GM18505 (cell line): ENCODE measurements at regions not wholly inside any gene's neighbourhood (a gene's known extent, or its start where the extent isn't known, plus 50 kb on each side); places are given as distances from the start of the nearest gene placed in this dataset.

ENCODE experiments used
- ATAC-seq: cut with Tn5 transposase; IDR thresholded peaks from one replicate; pipeline ENCODE4 v1.9.1; 2021; ENCODE audit not compliant: unreplicated experiment
- POLR2A ChIP-seq: IDR thresholded peaks from 4 replicates; pipeline ENCODE4 v1.6.1; 2011; ENCODE audit warnings: borderline replicate concordance; ENCODE audit not compliant: insufficient read depth, insufficient read length; ENCODE audit errors: extremely low read depth

DNA sequence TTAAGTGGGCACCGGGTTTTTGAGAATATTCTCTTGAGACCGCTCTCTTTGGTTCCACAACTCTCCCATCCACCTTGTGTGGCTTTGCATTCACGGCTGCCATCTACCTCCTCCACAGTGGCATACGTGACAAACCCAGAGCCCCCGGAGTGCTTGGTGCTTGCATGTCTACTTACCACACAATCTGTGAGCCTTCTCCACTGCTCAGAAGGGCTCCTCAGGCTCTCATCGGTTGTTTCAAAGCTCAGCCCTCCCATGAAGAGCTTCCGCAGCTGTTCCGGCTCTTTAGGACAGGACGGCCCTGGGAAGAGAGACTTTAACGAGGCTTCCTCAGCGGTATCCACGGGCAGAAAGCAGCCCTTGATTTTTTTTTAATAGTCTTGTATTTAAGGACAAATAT is 167.6 kb upstream of the ANK2 start:
- ATAC-seq, result no peak
- no peak for TF ChIP-seq POLR2A

DNA sequence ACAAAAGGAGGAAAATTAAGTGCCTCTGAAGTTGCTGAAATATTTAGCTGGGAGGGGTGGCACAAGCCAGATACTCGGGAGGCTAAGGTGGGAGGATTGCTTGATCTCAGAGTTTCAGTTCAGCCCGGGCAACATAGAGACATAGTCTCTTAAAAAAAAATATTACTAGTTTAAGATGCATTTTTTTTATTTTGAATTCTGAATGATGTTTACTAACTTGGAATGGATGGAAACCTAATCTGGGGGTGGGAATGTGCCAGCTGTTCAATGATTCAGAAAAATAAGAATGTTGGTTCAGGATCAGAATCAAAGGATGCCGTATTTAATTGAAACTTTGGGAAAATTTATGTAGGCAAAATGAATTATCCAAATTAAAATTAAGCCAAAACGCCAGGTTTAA is 167.2 kb upstream of the ANK2 start:
- ATAC-seq, result no peak
- no peak for TF ChIP-seq POLR2A

DNA sequence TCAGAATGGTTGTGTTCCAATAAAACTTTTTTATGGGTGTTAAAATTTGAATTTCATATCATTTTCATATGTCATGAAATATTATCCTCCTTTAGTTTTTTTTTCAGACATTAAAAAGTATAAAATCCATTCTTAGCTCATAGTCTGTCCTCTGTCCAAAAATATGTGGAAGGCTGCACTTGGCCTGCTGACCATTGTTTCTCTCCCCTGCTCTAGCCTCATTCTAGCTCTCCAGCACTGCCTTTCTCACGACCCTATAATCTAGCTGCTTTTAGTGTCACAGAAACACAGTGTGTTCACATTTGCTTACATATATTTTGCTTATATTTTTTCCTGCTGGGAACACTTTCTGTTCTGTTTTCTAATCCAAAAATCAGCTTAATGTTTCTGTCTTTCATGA is 165.0 kb upstream of the ANK2 start:
- no peak for ATAC-seq
- no peak for TF ChIP-seq POLR2A

DNA sequence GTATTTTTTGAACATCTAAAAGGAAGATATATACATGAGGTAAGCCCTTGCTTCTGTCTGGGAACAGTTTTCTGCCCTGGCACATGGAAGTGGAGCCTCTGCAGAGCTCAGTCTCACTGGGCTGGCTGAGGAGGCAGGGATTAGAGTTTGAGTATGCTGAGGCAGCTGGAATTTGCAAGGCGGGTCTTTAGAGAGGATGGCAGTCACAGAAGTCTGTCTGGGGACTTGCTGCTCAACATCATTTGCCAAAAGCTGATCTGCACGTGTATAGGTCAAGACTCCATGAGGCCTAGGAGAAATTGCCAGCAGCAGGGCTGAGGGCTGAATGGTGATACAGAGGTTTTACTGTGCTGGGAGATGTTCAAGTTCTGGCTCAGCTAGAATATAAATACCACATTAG is 163.6 kb upstream of the ANK2 start:
- ATAC-seq, result no peak
- no peak for TF ChIP-seq POLR2A

DNA sequence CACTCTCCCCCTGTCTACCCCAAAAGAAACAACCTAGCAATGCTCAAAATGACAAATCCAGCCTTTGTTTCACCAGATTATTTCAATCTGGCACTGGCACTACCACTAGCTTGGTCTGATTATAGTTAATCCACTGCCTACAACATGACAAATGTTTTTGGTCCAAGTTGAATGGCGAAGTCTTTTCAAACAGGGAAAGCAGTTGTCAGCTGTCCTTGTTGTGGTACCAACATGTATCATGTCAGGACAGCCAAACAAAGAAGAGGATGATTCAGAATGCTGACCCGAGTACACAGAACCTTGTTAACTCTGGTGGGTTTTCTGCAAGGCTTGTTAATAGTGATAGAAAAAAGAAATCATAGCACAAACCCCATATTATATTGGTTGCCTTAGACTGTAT is 160.8 kb upstream of the ANK2 start:
- ATAC-seq, result no peak

DNA sequence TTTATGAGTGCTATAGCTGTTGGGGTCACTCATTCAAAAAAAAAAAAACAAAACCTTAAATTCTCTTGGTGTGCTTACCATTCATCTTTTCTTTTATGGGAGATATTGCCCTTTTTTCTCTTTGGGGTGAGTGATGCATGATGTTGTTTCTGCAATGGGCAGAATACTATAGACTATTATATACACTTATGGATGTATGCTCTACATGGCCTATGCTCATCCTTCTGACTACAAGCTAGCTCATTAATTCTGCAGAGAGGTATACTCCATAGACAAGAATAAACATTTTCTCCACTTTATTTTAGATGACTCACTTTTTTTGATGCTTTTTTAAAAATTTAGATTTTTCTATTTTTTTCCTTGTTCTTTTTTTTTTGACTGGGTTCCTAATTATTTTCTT is 160.3 kb upstream of the ANK2 start:
- no peak for TF ChIP-seq POLR2A
- no peak for ATAC-seq

More for the DNA sequence above, 160.8 kb upstream of the ANK2 start:
- no peak for TF ChIP-seq POLR2A

DNA sequence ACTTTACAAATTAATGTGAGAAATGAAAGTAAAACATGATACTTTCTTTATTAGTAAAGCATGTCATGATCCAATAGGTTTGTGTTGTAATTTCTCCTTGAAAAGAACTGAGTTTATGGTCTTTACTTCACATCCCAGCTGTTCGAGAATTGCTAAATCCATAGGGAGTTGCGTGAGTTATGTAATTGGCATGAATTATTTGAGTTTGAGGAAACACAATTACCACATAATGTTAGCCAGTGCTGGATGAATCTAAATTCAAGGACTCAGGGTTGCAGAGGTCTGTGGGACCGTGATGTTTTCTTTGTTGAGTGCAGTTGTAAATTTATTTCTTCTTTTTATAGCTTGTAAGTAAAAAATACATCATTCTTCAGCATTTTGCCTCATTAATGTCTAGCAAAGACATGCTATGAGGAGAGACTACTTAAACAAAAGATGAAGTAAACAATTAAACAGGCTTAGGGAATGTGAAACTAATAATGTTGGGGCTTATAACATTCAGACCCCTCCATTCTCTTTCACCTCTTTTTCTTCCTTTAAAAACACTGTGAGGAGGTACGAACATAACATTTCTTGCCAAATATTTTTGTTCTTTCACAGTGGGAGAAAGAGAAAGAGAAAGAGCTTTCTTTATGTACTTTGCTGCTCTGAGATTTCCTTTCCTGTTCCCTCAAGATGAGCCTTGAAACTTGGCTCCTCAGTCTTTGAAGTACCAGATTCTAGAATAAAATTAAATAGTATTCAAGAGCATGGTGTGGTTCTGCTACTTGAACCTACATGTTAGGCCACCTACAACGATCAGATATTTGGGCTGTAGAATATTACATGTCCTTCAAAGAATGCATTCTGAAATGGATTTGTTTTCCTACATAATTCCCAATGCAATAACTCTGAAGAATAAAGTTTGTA is 159.6 kb upstream of the ANK2 start:
- no peak for TF ChIP-seq POLR2A
- ATAC-seq, result no peak

DNA sequence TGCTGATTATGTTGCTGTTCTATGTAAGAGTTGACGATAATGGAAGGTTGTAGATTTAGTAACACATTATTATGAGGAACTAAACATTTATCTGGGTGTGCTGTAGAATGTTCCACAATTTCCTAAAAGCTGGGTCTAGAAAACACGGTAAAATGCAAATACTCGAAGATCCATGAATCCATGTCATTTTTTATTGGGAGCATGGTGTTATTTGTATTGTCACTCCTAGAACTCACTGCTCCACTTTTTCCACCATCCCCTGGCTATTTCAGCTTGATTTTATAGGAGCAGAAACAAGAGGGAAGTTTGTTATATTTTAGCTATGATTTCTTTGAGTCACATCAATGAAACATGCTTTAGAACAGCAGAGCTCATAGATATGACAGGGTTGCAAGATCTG is 155.0 kb upstream of the ANK2 start:
- TF ChIP-seq POLR2A, result no peak
- no peak for ATAC-seq

DNA sequence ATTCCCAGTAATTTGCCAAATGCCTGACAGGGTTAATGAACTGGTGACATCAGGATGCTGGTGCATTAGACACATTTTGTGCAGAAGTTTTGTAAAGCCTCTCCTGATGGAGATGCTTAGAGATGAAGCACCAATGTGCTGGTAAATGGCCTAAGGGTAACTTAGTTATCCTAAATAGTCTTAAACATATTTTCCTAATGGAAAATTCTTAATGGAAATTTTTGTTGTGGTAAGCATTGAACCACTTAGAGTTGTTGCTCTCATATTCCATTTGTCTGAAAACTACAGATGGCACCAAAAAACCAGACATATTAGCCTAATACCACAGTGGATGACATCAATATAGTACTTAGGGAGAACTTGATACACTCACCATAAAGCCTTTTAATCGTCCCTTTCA is 154.5 kb upstream of the ANK2 start:
- TF ChIP-seq POLR2A, result no peak
- no peak for ATAC-seq

DNA sequence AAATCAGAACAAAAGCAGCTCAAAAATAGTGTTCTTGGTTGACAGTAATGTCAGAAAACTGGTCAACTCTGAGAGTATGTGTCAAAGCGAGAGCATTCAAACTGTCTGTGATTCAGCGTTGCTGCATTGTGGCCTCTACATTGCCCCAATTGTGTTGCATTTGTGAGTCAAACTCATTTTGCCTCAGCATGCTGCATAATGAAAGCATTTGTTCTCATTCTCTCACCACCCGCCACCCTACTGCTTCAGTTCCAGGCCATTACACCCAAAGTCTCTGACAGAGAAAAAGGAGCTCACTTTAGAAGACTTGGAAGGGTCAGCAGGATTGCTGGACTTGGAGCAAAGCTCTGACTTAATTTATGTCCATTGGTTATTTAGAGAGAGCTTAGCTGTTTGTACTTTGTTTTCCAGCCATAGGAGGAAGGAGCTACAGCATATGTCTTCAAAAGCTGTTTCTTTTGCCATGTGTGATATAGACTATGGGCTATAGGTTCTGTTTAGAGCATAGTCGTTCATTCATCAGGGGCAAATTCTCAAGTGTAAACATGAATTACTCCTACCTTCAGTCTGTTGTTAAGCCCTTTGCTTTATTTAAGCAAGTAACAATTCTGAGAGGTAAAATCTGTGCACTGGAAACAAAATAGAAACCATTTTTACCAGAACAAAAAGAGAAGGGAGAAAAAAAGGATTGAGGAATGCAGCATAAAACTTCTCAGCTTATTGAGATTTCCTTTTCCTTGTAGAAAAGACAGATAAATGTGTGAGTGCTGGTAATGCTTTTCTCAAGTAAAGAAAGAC is 153.4 kb upstream of the ANK2 start:
- no peak for TF ChIP-seq POLR2A
- peak; percentile 62 for ATAC-seq

DNA sequence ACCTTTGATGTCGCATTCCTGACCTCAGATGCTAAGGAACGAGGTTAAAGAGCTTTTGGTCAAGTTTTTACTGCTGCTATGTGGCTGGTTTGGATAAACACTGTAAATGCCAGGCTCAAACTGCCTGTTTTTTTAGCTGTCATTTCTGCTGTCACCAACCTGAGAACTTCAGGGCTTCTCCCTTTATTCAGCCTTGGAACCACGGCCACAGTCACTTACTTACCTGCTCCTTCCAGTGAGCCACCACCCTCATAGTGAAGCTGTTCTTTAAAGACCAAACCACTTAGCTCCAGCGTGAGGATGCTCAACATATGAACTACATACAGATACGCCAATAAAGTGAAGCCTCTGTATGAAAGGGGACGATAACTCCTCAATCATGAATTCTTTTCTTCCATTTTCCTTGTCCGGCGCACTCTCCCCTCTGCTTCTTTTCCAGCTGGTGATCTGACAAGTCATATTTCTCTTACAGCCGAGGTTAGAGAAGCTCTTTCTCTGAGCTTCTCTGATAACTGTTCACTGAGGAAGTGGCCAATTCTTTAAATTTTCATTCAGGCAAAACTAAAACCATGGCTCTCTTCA is 152.8 kb upstream of the ANK2 start:
- no peak for ATAC-seq
- no peak for TF ChIP-seq POLR2A

DNA sequence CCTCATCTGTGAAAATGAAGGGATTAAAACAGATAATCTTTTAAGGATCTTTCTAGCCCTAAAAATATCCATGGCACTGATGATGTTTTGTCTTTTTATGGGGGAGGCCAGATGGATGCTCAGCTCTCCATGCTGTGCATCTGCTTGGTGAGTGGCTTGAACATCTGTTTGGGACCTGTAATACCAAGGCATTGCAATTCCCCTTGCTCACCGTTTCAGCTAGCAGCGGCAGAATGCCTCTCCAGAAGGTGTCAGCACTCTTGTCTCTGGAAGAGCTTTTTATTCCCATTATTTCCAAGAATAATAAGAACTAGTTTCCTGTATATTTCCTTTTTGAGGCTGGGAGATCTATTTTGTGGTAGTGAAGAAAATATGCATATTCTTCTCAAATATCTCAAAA is 151.9 kb upstream of the ANK2 start:
- TF ChIP-seq POLR2A, result no peak
- no peak for ATAC-seq

DNA sequence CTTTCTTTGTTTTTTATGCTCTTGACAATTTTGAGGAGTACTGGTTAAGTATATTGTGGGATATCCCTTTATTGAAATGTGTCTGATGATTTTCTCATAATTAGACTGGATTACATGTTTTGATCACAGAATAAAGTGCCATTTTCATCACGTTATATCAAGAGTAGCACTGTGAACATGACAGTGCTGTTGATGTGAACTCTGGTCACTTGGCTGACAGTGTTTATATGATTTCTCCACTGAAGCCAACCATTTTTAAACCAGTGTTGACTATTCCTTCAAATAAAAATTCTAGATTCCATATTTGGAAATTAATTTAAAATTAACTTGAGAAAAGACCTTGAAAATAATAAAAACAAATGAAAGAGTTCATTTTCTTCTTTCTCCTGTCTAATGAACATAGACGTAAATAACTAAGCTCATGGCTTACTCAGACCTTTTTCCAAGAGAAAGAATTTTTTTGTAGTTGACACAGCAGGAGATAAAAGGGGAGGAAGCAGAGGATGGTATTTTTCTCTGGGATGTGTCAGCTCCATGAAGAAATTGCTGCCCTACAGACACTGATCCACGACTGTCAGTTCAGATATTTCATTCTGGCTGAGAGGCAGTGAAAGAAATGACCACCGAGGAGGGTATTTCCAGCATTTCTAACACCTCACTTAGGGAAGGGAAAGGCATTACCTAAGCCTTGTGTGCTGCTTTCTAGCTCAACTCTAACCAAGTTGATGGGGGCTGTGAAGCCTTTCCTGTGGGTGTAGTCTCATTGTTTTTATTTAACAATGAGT is 150.9 kb upstream of the ANK2 start:
- no peak for ATAC-seq

More for the DNA sequence above, 150.9 kb upstream of the ANK2 start:
- TF ChIP-seq POLR2A, result no peak
